IMR-90 (cell line): ENCODE measurements at regions not wholly inside any gene's neighbourhood (a gene's known extent, or its start where the extent isn't known, plus 50 kb on each side); places are given as distances from the start of the nearest gene placed in this dataset.

Experiments
- ATAC-seq: fragments of 200-7000 bp; cut with Tn5 transposase; 2 replicates; pipeline ENCODE4 v1.9.1; 2020; ENCODE audit warnings: low read depth, mild to moderate bottlenecking, moderate library complexity
- BruUV-seq: library from RNA; stranded (reverse); fragments of 400-500 nt; replicated peaks from 2 replicates; lab custom pipeline; 2021; lab: Mats Ljungman, UMichigan
- CTCF ChIA-PET: fragments of 300-600 bp; formaldehyde crosslinking; extraction: SDS; loops from one replicate; lab custom pipeline; 2021; ENCODE audit warnings: antibody characterized with exemption; lab: Yijun Ruan, JAX
- POLR2A ChIA-PET: fragments of 300-600 bp; sonication (Branson Sonifier 250); formaldehyde crosslinking; loops from one replicate; lab custom pipeline; 2022; ENCODE audit warnings: antibody characterized with exemption; ENCODE audit not compliant: unreplicated experiment; lab: Charles Lee
- DNase-seq: peaks from one replicate; pipeline ENCODE4 v3.0.0; 2013
- H2AFZ ChIP-seq: replicated peaks from 2 replicates; pipeline ENCODE3; 2013; ENCODE audit warnings: low read length, mild to moderate bottlenecking; ENCODE audit not compliant: poor library complexity
- H2AK5ac ChIP-seq: 2 replicates; pipeline ENCODE4 v1.6.1; 2013; ENCODE audit warnings: low read depth, low read length, inconsistent platforms
- H2AK9ac ChIP-seq: replicated peaks from 2 replicates; pipeline ENCODE3; 2013; ENCODE audit warnings: mild to moderate bottlenecking, low read depth, low read length, moderate library complexity; ENCODE audit not compliant: poor library complexity
- H2BK120ac ChIP-seq: 2 replicates; pipeline ENCODE4 v1.6.1; 2013; ENCODE audit warnings: low read depth, low read length, inconsistent platforms
- H2BK15ac ChIP-seq: 3 replicates; pipeline ENCODE4 v1.6.1; 2013; ENCODE audit warnings: low read depth, low read length, inconsistent platforms
- H2BK20ac ChIP-seq: 2 replicates; pipeline ENCODE4 v1.6.1; 2013; ENCODE audit warnings: low read depth, mild to moderate bottlenecking, inconsistent platforms, low read length, moderate library complexity
- H2BK5ac ChIP-seq: 2 replicates; pipeline ENCODE4 v1.6.1; 2013; ENCODE audit warnings: mild to moderate bottlenecking, low read depth, low read length, inconsistent platforms; ENCODE audit not compliant: poor library complexity, severe bottlenecking
- H3K14ac ChIP-seq: replicated peaks from 2 replicates; pipeline ENCODE4 v1.6.1; 2013; ENCODE audit warnings: low read depth, low read length, inconsistent platforms
- H3K18ac ChIP-seq: 2 replicates; pipeline ENCODE4 v1.6.1; 2013; ENCODE audit warnings: low read depth, low read length, control low read depth
- H3K23ac ChIP-seq: 2 replicates; pipeline ENCODE4 v1.6.1; 2013; ENCODE audit warnings: low read depth, low read length, inconsistent platforms
- H3K27ac ChIP-seq: 2 replicates; pipeline ENCODE4 v1.5.1; 2013; ENCODE audit warnings: mild to moderate bottlenecking, control low read depth, low read length; ENCODE audit not compliant: insufficient read depth
- H3K27me3 ChIP-seq: 2 replicates; pipeline ENCODE4 v1.6.1; 2013; ENCODE audit warnings: low read length; ENCODE audit not compliant: control insufficient read depth, insufficient read depth
- H3K36me3 ChIP-seq: 2 replicates; pipeline ENCODE4 v1.6.1; 2013; ENCODE audit warnings: low read length, mixed read lengths; ENCODE audit not compliant: control insufficient read depth, insufficient read depth
- H3K4ac ChIP-seq: 2 replicates; pipeline ENCODE4 v1.6.1; 2013; ENCODE audit warnings: low read depth, low read length, inconsistent platforms
- H3K4me1 ChIP-seq: 2 replicates; pipeline ENCODE4 v1.6.1; 2013; ENCODE audit warnings: low read length, mixed read lengths; ENCODE audit not compliant: control insufficient read depth, insufficient read depth
- H3K4me2 ChIP-seq: 2 replicates; pipeline ENCODE4 v1.6.1; 2013; ENCODE audit warnings: low read depth, mild to moderate bottlenecking, control low read depth, low read length, moderate library complexity
- H3K4me3 ChIP-seq: 2 replicates; pipeline ENCODE4 v1.5.1; 2013; ENCODE audit warnings: low read depth, mild to moderate bottlenecking, control low read depth, low read length, moderate library complexity; ENCODE audit not compliant: insufficient read depth
- H3K56ac ChIP-seq: 2 replicates; pipeline ENCODE4 v1.6.1; 2013; ENCODE audit warnings: low read length, inconsistent platforms; ENCODE audit not compliant: insufficient read depth; ENCODE audit errors: extremely low read depth
- H3K79me1 ChIP-seq, 2 experiments: 2 replicates each; pipeline ENCODE4 v1.6.1; 2013; ENCODE audit warnings: low read length in 2 of 2, inconsistent platforms in 1 of 2, low read depth in 1 of 2
- H3K9ac ChIP-seq: 2 replicates; pipeline ENCODE4 v1.6.1; 2013; ENCODE audit warnings: low read depth, low read length, control low read depth
- H3K9me1 ChIP-seq: 2 replicates; pipeline ENCODE4 v1.6.1; 2013; ENCODE audit warnings: low read length, inconsistent platforms; ENCODE audit not compliant: insufficient read depth
- H3K9me3 ChIP-seq: 2 replicates; pipeline ENCODE4 v1.6.1; 2013; ENCODE audit warnings: low read length; ENCODE audit not compliant: control insufficient read depth, insufficient read depth
- H4K20me1 ChIP-seq: 2 replicates; pipeline ENCODE4 v1.6.1; 2013; ENCODE audit warnings: low read length, inconsistent platforms; ENCODE audit not compliant: insufficient read depth
- H4K5ac ChIP-seq: 2 replicates; pipeline ENCODE4 v1.6.1; 2013; ENCODE audit warnings: mild to moderate bottlenecking, low read depth, low read length, control low read depth
- H4K8ac ChIP-seq, 2 experiments: 2 replicates each; pipeline ENCODE4 v1.6.1; 2013; ENCODE audit warnings: low read depth in 2 of 2, low read length in 2 of 2, control low read depth in 1 of 2, inconsistent platforms in 1 of 2
- H4K91ac ChIP-seq: 2 replicates; pipeline ENCODE4 v1.6.1; 2013; ENCODE audit warnings: low read depth, low read length, inconsistent platforms; ENCODE audit not compliant: insufficient read depth
- FOS ChIP-seq: fragments of 150-350 bp; IDR thresholded peaks from 2 replicates; pipeline ENCODE4 v1.6.1; 2016; ENCODE audit warnings: low read depth, low read length
- MAZ ChIP-seq: IDR thresholded peaks from 2 replicates; pipeline ENCODE4 v1.6.1; 2012; ENCODE audit warnings: low read depth, mild to moderate bottlenecking, low read length, improper control_type of control experiment, moderate library complexity, borderline replicate concordance
- MXI1 ChIP-seq: IDR thresholded peaks from 2 replicates; pipeline ENCODE4 v1.6.1; 2012; ENCODE audit warnings: low read depth, mild to moderate bottlenecking, low read length, moderate library complexity, borderline replicate concordance
- NFE2L2 ChIP-seq: fragments of 150-350 bp; IDR thresholded peaks from 2 replicates; pipeline ENCODE4 v1.6.1; 2016; ENCODE audit warnings: low read depth, mild to moderate bottlenecking, low read length
- RCOR1 ChIP-seq: IDR thresholded peaks from 2 replicates; pipeline ENCODE4 v1.6.1; 2012; ENCODE audit warnings: mild to moderate bottlenecking, low read length, improper control_type of control experiment; ENCODE audit not compliant: insufficient replicate concordance
- RFX5 ChIP-seq: IDR thresholded peaks from 2 replicates; pipeline ENCODE4 v1.8.0; 2012; ENCODE audit warnings: low read depth, mild to moderate bottlenecking, low read length, moderate library complexity
- WGBS, 2 experiments: methylation state at CpG; one replicate each; pipeline versions ENCODE4 v1.1.5 to v1.1.7; 2013; ENCODE audit warnings: missing lambda C conversion rate in 2 of 2; ENCODE audit not compliant: insufficient read length in 1 of 2; ENCODE audit errors: extremely low coverage in 2 of 2; 5-methylcytosine and 5-hydroxymethylcytosine counted together
- dilution Hi-C: fragments of 300-500 bp; cut with HindIII; formaldehyde crosslinking; loops from one replicate; pipeline ENCODE4 v1.14.3; 2018; ENCODE audit warnings: low sequenced_read_pairs; ENCODE audit not compliant: unreplicated experiment
- in situ Hi-C: fragments of 300-500 bp; cut with MboI; formaldehyde crosslinking; loops from 3 replicates; pipeline ENCODE4 v1.14.3; 2019; ENCODE audit warnings: low sequenced_read_pairs, inconsistent platforms, mixed read lengths
- intact Hi-C: fragments of 100-400 bp; cut with micrococcal nuclease; formaldehyde crosslinking; loops from 2 replicates; pipeline ENCODE4 v1.10.0; 2022
- TF ChIP-seq, protein P1 (sequence below): fragments of 150-350 bp; IDR thresholded peaks from 2 replicates; pipeline ENCODE4 v1.6.1; 2017; ENCODE audit warnings: mild to moderate bottlenecking, antibody characterized with exemption, low read length, low read depth

GRCh38 chrX:55839485-55839884, 121.9 kb downstream of the RRAGB start:
- H4K8ac ChIP-seq, result no peak overlapping the region
- no peak overlapping the region for H3K56ac ChIP-seq
- no peaks in the 10 kb centered on the region for H3K4me1 ChIP-seq
- ChIA-PET CTCF (no interaction called here), POLR2A (no interaction called here)
- H3K27ac ChIP-seq, result no peak overlapping the region
- no peak overlapping the region for H3K4me3 ChIP-seq
- no peaks in the 10 kb centered on the region for H3K27me3 ChIP-seq
- TF ChIP-seq RFX5 (no peak), RCOR1 (no peak), MXI1 (no peak), MAZ (no peak), FOS (no peak), NFE2L2 (no peak)
- TF ChIP-seq, protein P1, sequence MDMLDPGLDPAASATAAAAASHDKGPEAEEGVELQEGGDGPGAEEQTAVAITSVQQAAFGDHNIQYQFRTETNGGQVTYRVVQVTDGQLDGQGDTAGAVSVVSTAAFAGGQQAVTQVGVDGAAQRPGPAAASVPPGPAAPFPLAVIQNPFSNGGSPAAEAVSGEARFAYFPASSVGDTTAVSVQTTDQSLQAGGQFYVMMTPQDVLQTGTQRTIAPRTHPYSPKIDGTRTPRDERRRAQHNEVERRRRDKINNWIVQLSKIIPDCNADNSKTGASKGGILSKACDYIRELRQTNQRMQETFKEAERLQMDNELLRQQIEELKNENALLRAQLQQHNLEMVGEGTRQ, result no peak
- H4K91ac ChIP-seq, result no peak overlapping the region
- H3K23ac ChIP-seq, result no peak overlapping the region
- H3K14ac ChIP-seq, result no peak overlapping the region
- H3K9me1 ChIP-seq, result no peaks in the 10 kb centered on the region
- no peak overlapping the region for H2BK20ac ChIP-seq
- no peak overlapping the region for H3K18ac ChIP-seq
- no peak for ATAC-seq
- H3K9ac ChIP-seq, result no peak overlapping the region
- H2AK5ac ChIP-seq, result no peak overlapping the region
- H2BK5ac ChIP-seq, result no peak overlapping the region
- H2BK120ac ChIP-seq, result no peak overlapping the region
- 40% methylated on average over 1 of the region's 2 CpGs; no CpG with 5 or more reads in 1 of the 2 experiments for WGBS, 2 experiments
- H3K36me3 ChIP-seq, result no peaks in the 10 kb centered on the region
- no peaks in the 10 kb centered on the region for H3K79me1 ChIP-seq
- H2AK9ac ChIP-seq, result no peak overlapping the region
- intact Hi-C loops, result no loop called here
- dilution Hi-C loops, result no loop called here
- no peak overlapping the region for H4K5ac ChIP-seq
- H3K4ac ChIP-seq, result no peak overlapping the region
- no peaks in the 10 kb centered on the region; the same call in 1 of the 2 replicates for H3K9me3 ChIP-seq
- no peak overlapping the region for H2BK15ac ChIP-seq
- BruUV-seq, result no TSS peak
- no peaks in the 10 kb centered on the region for H4K20me1 ChIP-seq
- H2AFZ ChIP-seq, result no peak overlapping the region
- DNase-seq, result no peak
- no peak overlapping the region for H3K4me2 ChIP-seq
- in situ Hi-C loops, result no loop called here
